ENCODE measurements at regions not wholly inside any gene's neighbourhood (a gene's known extent, or its start where the extent isn't known, plus 50 kb on each side); places are given as distances from the start of the nearest gene placed in this dataset.

DNA sequence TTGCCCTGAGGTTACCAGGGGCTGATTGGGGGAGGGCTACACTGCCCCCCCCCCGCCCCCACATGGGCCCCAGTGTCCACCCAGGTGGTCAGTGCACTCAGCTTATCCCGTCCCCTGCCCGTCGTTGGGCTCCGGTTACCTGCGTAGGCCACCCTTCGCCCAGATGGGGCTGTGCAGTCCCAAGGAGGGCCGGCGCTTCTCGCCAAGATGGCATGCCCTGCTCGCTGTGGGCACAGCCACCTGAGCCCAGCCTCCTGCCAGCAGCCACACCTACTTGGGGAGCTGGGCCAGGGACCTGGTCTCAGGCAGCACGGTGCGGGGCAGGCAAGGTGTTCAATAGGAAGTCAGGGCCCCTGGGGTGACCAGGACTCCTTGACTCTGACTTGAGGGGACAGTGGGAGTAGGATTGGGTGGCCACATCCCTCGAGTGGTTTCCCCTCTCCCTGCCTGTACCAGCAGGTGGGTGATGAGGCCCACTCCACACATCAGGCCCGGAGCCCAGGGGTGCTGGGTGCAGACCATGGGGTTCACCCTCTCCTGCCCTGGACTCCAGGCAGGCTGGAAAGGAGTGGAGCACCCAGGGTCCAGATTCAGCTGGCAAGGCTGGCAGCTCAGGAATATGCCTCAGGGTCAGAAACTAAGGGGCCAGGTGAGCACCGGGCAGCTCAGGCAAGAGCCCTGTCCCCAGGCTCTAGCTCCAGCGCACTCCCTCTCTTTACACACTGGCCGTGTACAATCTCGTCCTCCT is 170.3 kb downstream of the GLI2 start:
- TF ChIP-seq, protein P1, sequence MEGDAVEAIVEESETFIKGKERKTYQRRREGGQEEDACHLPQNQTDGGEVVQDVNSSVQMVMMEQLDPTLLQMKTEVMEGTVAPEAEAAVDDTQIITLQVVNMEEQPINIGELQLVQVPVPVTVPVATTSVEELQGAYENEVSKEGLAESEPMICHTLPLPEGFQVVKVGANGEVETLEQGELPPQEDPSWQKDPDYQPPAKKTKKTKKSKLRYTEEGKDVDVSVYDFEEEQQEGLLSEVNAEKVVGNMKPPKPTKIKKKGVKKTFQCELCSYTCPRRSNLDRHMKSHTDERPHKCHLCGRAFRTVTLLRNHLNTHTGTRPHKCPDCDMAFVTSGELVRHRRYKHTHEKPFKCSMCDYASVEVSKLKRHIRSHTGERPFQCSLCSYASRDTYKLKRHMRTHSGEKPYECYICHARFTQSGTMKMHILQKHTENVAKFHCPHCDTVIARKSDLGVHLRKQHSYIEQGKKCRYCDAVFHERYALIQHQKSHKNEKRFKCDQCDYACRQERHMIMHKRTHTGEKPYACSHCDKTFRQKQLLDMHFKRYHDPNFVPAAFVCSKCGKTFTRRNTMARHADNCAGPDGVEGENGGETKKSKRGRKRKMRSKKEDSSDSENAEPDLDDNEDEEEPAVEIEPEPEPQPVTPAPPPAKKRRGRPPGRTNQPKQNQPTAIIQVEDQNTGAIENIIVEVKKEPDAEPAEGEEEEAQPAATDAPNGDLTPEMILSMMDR (conservative IDR thresholded peaks at IDR 0.05; ENCODE audit: low read depth, low read length): no peak
- TF ChIP-seq EZH2 (IDR thresholded peaks at IDR 0.05; ENCODE audit: low read length, unreplicated experiment) (no peak), EZH2phosphoT487 (IDR thresholded peaks at IDR 0.05; ENCODE audit: borderline replicate concordance, low read length) (no peak)

All from PC-3 (cell line).